CD1c-positive myeloid dendritic cell (primary cell): ENCODE measurements at regions not wholly inside any gene's neighbourhood (a gene's known extent, or its start where the extent isn't known, plus 50 kb on each side); places are given as distances from the start of the nearest gene placed in this dataset.
"Not testable (repeated sequence)": the region's sequence is repeated elsewhere in the genome, so short reads cannot be mapped to it uniquely, and the experiment has no call there.

Source experiments
- DNase-seq: peaks from one replicate; pipeline ENCODE4 v3.0.0-alpha.2; 2016; ENCODE audit errors: extremely low spot score

- no peak for DNase-seq
Observed at GRCh38 chr11:43124272-43124935, 187.4 kb upstream of the API5 start.

GRCh38 chr11:43129329-43129728, 182.5 kb upstream of the API5 start:
- no peak for DNase-seq

DNA sequence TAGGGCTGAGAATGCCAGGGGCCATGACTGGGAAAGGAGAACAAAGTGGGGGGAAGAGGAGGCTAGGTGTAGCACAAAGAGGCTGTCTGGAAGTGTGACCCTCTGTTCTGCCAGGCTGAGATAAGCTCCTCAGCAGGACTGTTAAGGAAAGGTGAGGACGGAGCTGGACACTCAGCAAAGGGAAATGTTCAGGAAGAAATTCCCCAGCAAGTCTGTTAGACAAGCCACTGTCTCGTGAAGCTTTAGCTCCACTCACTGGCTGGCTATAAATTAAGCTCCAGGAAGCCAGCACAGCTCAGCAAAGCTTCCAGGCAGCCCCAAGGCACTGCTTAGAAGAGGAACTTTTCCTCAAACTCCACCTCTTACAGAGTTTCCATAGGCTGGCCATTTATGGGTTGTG, 181.2 kb upstream of the API5 start:
- no peak for DNase-seq

GRCh38 chr11:43135966-43136534, 175.7 kb upstream of the API5 start:
- DNase-seq: no peak

- DNase-seq: no peak
Observed at GRCh38 chr11:43138621-43139140, 173.1 kb upstream of the API5 start.

DNA sequence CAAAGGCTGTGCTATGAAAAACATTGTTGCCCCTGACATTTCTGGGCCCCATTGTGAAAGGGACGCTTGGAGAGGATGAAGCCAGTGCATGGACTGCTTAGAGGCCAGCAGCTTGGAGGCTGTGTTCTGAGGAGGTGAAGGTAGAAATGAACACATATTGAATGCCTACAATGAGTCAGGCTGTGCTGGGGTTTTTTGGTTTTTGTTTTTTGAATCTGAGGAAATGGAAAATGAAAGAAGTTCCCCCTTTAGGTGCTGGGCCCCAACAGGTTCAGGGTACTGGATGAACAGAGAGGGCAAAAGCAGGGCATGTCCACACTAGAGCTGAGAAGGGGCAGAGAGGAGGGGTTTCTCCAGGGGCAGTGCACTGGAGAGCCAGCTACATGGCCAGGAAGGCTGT, 166.1 kb upstream of the API5 start:
- DNase-seq: no peak

GRCh38 chr11:43150697-43151096, 161.1 kb upstream of the API5 start:
- DNase-seq: no peak

GRCh38 chr11:43164831-43165230, 147.0 kb upstream of the API5 start:
- DNase-seq: no peak

GRCh38 chr11:43165393-43165792, 146.4 kb upstream of the API5 start:
- DNase-seq: not testable (repeated sequence)

- DNase-seq: not testable (repeated sequence)
Observed at GRCh38 chr11:43168241-43168640, 143.6 kb upstream of the API5 start.

- DNase-seq: no peak
Observed at GRCh38 chr11:43172477-43172876, 139.3 kb upstream of the API5 start.

DNA sequence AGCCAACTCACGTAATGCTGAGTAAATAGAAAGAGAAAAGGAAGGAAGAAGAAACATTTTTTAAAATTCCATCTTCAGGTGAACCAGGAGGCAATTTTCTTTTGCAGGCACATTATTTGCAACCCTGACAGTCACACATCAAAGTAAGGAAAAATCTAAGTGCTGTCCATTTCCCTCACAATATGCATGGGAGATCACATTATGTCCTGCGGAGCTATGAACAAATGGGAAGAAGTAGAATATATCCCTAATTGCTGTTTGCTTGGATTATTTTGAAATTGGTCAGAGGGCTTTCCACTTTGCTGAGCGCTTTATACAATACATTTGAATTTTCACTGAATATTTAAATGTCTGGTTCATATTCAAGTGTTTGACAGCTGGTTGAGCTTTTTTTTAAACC, 133.8 kb upstream of the API5 start:
- no peak for DNase-seq

GRCh38 chr11:43194459-43194858, 117.3 kb upstream of the API5 start:
- DNase-seq: not testable (repeated sequence)

GRCh38 chr11:43197379-43197778, 114.4 kb upstream of the API5 start:
- no peak for DNase-seq

- no peak for DNase-seq
Observed at GRCh38 chr11:43200031-43200430, 111.8 kb upstream of the API5 start.

DNA sequence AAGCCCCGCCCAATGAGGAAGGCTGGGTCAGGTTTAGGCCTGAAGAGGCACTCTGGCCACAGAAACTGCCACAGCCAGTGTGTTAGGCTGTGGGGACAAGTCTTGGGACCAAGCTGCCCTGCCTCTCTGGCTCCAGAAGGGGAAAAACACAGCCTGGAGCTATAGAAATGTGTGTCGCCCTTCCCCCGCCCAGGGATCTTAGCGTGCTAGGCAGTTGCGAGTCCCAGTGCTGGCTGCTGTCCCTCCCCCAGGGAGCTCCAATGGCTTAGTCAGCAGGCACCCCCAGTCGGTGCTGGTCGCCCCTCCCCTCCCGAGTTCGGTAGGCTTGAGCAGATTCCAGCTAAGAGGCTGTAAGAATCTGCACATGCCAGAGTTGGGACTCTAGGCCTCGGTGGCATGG, 99.5 kb upstream of the API5 start:
- no peak for DNase-seq

DNA sequence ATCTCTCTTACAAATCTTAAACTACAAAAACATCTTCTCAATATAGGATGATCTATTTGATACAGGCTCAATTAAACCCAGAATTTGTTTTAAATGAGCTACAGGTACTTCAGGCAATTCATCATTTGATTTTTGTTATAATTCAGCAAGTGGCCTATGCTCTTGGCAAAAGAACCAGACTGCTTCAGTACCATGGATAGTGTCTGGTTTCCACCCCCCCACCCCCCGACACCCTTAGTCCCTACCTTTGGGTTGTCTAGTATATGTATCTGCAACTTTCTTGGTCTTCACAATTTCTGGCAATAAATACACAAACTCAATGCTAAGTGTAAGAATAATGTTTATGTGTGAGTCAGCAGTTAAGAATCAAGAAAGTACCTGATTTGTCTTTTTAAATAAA, 97.3 kb upstream of the API5 start:
- no peak for DNase-seq

DNA sequence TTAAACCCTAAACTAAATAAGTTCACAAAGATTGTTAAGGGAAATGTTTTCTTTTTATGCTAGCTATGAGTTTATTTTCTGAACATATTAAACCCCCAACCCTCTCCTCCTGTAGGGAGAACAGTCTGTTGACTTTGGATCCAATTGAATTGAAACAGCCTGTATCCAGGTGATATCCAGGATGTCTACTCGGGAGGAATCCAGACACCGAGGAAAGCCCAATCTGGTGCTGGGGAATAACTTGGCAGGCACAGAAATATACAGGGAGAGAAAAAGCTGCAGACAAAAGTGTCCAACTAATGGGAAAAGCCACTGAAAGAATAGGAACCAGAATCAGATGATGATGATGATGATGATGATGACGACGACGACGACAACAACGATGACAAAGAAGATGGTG, 93.9 kb upstream of the API5 start:
- no peak for DNase-seq

GRCh38 chr11:43222215-43222614, 89.6 kb upstream of the API5 start:
- no peak for DNase-seq

- DNase-seq: no peak
Observed at GRCh38 chr11:43223026-43223425, 88.8 kb upstream of the API5 start.

DNA sequence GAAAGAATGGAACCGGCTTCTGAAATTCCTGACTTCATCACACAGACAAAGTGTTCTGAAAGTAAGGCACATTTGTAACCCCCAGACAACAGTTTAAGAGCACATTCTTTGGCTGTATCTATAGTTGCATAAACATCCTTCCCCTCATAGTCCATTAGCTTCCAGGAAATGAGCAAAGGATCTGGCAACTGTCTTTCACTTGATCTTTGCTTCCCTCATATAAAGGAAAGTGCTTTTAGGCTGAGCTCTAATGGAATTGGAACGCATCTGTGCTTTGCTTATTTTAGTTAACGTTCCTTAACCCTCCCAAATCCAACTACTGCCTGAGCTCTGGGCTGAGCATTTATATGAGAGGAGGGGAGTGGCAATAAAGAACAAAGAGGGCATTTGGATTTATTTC, 76.9 kb upstream of the API5 start:
- no peak for DNase-seq

DNA sequence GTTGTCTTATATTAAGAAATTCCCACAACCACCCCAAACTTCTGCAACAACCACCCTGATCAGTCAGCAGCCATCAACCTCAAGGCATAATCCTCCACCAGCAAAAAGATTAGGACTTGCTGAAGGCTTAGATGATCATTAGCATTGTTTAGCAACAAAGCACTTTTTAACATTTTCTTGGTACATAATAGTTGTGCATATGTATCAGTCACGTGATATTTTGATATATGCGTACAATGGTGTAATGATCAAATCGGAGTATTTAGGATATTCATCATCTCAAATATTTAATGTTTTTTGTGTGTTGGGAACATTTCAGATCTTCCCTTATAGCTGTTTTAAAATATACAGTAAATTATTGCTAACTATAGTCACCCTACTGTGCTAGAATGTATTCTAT, 73.5 kb upstream of the API5 start:
- DNase-seq: no peak

GRCh38 chr11:43239791-43240190, 72.0 kb upstream of the API5 start:
- no peak for DNase-seq

DNA sequence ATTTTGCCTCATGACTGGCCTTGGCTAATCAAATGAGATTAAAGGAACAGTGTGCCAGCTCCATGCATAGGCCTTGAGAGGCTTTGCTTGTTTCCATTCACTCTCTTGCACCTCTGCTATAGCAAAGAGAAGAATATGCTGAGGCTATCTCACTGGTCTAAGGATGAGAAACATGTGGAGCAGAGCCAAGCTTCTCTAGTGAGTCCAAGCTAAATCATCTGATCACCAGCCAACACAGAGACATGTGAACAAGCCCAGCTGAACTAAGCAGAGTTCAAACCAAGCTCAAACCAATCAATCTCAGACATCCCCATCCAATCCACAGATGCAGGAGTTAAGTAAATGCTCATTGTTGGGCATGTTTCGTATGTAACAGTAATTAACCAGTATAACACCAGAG, 69.4 kb upstream of the API5 start:
- DNase-seq: no peak
